ENCODE measurements at regions not wholly inside any gene's neighbourhood (a gene's known extent, or its start where the extent isn't known, plus 50 kb on each side); places are given as distances from the start of the nearest gene placed in this dataset.

DNA sequence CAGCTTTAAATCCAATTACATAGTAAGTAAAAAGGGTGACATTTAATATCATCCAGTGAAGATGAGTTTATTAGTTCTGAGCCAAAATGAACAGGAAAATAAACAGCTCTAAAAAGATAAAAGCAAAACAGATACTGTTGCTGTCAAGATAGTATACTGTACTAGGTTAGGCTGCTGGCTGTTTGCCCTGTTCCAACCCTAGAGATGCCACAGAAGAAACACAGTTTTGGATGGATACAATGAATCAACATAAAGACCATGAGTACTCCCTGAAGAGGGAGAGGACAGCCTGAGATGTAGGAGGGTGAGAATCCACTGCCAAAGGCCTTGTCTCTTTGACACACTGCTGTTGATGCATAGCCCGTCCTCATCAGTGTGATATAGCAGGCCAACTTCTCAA is 1302.7 kb downstream of the EFNA5 start:
- no peak for TF ChIP-seq SCRT2 (tag by site-specific recombination; IDR thresholded peaks at IDR 0.05)
- TF ChIP-seq, protein P1, sequence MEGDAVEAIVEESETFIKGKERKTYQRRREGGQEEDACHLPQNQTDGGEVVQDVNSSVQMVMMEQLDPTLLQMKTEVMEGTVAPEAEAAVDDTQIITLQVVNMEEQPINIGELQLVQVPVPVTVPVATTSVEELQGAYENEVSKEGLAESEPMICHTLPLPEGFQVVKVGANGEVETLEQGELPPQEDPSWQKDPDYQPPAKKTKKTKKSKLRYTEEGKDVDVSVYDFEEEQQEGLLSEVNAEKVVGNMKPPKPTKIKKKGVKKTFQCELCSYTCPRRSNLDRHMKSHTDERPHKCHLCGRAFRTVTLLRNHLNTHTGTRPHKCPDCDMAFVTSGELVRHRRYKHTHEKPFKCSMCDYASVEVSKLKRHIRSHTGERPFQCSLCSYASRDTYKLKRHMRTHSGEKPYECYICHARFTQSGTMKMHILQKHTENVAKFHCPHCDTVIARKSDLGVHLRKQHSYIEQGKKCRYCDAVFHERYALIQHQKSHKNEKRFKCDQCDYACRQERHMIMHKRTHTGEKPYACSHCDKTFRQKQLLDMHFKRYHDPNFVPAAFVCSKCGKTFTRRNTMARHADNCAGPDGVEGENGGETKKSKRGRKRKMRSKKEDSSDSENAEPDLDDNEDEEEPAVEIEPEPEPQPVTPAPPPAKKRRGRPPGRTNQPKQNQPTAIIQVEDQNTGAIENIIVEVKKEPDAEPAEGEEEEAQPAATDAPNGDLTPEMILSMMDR (tag by site-specific recombination; IDR thresholded peaks at IDR 0.05) = no peak
- TF ChIP-seq, protein P2, sequence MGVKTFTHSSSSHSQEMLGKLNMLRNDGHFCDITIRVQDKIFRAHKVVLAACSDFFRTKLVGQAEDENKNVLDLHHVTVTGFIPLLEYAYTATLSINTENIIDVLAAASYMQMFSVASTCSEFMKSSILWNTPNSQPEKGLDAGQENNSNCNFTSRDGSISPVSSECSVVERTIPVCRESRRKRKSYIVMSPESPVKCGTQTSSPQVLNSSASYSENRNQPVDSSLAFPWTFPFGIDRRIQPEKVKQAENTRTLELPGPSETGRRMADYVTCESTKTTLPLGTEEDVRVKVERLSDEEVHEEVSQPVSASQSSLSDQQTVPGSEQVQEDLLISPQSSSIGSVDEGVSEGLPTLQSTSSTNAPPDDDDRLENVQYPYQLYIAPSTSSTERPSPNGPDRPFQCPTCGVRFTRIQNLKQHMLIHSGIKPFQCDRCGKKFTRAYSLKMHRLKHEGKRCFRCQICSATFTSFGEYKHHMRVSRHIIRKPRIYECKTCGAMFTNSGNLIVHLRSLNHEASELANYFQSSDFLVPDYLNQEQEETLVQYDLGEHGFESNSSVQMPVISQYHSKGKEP (tag by site-specific recombination; IDR thresholded peaks at IDR 0.05) = no peak
- TF ChIP-seq, protein P3, sequence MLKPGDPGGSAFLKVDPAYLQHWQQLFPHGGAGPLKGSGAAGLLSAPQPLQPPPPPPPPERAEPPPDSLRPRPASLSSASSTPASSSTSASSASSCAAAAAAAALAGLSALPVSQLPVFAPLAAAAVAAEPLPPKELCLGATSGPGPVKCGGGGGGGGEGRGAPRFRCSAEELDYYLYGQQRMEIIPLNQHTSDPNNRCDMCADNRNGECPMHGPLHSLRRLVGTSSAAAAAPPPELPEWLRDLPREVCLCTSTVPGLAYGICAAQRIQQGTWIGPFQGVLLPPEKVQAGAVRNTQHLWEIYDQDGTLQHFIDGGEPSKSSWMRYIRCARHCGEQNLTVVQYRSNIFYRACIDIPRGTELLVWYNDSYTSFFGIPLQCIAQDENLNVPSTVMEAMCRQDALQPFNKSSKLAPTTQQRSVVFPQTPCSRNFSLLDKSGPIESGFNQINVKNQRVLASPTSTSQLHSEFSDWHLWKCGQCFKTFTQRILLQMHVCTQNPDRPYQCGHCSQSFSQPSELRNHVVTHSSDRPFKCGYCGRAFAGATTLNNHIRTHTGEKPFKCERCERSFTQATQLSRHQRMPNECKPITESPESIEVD (tag by site-specific recombination; IDR thresholded peaks at IDR 0.05) = no peak
- no peak for TF ChIP-seq ZNF184 (tag by site-specific recombination; IDR thresholded peaks at IDR 0.05)
- no peak for TF ChIP-seq ZNF670 (tag by site-specific recombination; IDR thresholded peaks at IDR 0.05; ENCODE audit: low read depth)
- no peak for TF ChIP-seq PBX3 (CRISPR knock-in tag; IDR thresholded peaks at IDR 0.05)
- TF ChIP-seq ZNF140 (tag by site-specific recombination; IDR thresholded peaks at IDR 0.05) = no peak

Measured in HEK293 (cell line).